Fibroblast of skin of left biceps (primary cell): ENCODE measurements at regions not wholly inside any gene's neighbourhood (a gene's known extent, or its start where the extent isn't known, plus 50 kb on each side); places are given as distances from the start of the nearest gene placed in this dataset.

ENCODE experiments used
- DNase-seq, 2 experiments: peaks; one replicate each; pipeline ENCODE4 v3.0.0-alpha.2; 2013; ENCODE audit warnings: low read depth in 2 of 2

GRCh38 chr22:27168681-27169080, 511.3 kb downstream of the MIAT start:
- no peak for DNase-seq

DNA sequence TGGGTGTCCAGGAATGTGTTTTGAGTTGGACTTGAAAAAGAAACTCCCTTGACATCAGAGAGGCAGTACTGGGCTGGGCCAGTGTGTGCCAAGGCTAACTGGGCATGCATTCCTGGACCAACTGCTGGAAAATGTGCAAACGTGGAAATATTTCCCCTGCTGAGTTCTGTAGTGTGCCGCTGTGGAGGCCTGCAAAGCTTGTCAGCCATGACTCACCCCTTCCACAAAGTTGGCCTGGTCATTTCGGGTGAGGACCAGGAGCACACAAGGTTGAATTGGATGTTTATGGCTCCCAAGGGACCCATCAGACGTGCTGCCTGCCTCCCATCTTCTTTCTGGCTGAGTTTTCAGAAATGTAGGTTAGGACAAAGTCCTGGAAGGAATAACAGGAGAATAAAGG, 513.1 kb downstream of the MIAT start:
- DNase-seq, result peak; percentile 73 to 74

GRCh38 chr22:27171212-27171611, 513.8 kb downstream of the MIAT start:
- no peak for DNase-seq

- no peak for DNase-seq
These were observed 516.1 kb downstream of the MIAT start for GRCh38 chr22:27173530-27173929.

DNA sequence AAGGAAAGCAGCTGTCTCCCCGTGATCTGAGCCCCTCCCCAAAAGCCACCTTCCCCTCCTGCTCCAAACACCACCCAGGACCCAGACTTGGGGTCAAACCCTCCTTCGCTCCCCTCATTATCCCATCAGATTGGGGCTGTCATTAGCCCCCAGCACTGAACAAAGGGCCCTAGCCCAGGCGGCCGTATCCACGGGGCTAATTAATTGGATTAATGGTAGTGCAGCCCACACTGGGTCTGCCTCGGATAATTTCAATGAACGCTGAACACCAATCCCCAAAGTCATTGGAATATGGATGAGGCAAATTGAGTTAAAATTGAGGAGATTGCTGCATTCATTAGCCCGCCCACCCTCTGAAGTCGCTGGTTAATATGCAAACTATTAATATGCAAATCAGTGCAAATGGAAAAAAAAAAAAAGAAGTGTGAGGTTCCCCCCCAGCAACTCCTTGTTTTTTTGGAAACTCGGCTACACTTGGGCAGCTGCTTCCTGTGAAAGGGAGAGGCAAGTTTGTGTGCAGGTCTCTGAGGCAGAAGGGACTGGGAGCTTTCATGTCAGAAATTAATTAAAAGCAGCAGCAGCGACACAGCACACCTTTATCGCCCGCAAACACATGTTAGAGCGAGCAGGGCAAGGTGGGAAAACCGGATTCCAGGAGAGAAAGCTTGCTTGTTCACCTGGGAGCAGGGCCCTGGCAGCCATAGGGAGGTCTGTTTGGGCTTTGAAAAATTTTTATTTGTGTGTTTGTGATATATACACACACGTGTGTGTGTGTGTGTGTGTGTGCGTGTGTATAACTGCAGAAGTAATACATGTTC, 517.8 kb downstream of the MIAT start:
- DNase-seq, result no peak

GRCh38 chr22:27175974-27176373, 518.6 kb downstream of the MIAT start:
- DNase-seq, result no peak

DNA sequence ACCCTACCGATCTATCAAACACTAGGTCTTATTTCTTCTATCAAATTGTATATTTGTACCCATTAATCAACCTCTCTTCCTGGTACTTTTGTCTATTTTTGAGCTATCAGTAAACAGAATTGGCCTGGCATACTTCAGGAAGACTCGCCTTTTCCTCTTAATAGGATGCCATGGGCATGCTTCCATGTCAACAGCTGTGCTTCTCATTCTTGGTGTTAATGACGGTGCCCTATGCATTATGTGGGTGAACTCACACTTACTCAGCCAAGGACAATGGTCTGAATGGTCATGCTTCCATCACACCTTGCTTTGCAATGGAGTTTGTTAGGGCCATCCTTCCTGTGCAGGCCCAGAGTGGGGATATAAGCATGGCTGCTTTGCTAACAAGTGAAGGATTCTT, 521.8 kb downstream of the MIAT start:
- DNase-seq, result no peak

DNA sequence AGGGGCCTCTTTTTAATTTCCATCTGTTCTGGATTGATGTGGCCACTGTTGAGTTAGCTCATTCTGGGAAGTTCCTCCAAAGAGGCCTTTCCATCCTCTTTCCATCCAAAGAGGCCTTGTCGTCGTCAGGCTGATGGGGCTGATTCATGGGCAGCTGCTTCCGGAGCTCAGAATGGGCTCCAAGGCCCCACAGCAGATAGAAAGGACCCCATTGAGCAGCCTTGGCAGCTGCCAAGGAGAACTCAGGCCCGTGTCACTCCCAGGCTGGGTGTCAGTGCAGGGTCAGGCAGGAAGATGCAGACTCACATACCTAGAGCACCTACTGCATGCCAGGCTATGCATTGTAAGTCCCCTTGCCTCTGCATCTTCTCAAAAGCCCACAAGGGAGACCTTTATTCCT, 524.1 kb downstream of the MIAT start:
- DNase-seq, result no peak

- DNase-seq, result no peak
These were observed 526.1 kb downstream of the MIAT start for GRCh38 chr22:27183474-27183873.

GRCh38 chr22:27185099-27185709, 527.8 kb downstream of the MIAT start:
- DNase-seq, result no peak

DNA sequence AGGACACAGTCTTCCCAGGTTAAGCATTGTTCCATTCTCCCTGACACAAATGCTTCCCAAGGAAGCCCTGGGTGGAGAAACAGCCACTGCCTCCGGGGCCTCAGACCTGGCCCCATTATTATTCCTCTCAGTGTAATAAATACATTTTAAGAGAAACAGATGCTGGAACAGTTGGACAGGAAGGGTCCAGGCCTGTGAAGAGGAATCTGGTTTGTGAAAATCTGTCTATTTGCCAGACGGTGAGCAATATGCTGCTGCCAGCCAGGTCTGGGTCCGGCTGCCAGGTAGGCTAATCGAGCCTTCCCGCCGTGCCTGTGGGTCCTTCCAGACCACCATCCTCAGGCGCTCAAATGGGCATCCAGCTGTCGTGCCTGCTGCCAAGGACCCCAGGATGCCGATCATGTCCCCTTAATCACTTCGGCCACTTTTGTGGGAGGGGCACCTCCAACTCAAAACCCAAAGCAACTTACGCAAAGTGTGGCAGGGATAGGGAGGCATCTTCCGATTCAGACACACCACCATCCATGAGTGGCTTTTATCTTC, 528.4 kb downstream of the MIAT start:
- no peak for DNase-seq

GRCh38 chr22:27186643-27187042, 529.3 kb downstream of the MIAT start:
- DNase-seq, result no peak

GRCh38 chr22:27192135-27192829, 534.9 kb downstream of the MIAT start:
- no peak for DNase-seq

GRCh38 chr22:27193215-27193614, 535.8 kb downstream of the MIAT start:
- DNase-seq, result no peak

GRCh38 chr22:27193636-27194035, 536.2 kb downstream of the MIAT start:
- no peak for DNase-seq

DNA sequence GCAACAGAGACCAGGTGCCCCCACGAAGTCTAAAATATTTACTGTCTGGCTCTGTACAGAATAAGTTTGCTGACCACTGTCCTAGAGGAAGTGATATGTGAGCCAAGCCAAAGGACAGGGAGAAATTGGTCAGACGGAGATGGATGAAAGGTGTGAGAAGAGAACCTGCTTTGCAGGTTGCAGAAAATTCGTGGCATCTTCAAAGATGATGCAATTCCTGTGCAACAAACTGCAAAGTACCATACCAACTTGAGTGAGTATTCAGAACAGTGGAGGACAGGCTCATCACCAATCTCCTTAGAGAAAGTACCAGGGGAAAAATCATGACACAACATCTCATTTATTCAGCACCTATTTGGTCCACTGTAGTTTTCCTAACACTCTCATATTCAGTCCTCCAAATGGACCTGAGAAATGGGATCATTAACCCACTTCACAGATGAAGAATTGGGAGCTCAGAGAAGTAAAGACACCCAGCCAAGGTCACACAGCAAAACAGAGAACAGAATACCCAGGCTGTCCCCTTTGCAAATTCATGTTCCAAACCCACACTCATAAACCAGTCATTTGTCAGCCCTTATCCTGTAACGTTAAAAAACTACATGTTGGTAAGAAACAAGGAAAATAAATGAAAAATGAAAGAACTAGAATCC, 536.8 kb downstream of the MIAT start:
- no peak for DNase-seq

- DNase-seq, result no peak
These were observed 537.7 kb downstream of the MIAT start for GRCh38 chr22:27195094-27195493.

DNA sequence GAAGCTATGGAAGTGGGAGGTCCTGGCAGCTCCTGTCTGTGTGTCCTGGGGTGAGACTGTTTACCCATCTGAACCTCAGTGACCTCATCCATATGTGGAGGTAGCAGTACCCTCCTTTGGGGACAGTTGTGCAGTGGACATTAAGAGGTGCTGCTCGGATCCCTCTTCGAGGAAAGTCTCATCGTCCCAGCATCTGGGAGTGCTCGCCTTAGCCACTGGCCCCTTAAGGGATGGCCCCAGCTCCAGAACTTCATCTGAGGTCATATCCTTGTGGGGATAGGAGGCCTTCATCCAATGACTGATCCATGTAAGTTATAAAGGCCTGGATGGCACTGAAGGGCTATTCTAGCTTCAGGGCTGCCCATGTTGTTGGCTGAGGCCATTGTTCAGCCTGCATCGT, 538.1 kb downstream of the MIAT start:
- no peak for DNase-seq

DNA sequence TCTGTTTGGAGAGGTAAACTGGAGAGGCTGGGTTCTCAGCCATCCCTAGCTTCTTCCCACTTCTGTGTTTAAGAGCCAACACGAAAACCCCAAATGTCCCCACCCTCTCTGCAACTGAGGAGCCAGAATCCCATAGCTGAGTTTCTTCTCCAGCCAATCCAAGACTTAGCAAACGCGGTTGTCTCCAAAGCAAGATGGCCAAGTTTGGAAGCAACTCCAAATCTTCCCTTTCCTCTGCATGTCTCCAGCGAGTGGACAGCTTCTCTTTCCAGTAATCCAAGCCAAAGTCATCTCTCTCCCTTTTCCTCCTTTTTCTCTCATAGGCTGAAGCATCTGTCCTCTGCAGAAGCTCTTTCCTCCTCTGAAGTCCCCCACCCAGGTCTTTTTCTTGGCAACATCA, 539.2 kb downstream of the MIAT start:
- DNase-seq, result no peak

DNA sequence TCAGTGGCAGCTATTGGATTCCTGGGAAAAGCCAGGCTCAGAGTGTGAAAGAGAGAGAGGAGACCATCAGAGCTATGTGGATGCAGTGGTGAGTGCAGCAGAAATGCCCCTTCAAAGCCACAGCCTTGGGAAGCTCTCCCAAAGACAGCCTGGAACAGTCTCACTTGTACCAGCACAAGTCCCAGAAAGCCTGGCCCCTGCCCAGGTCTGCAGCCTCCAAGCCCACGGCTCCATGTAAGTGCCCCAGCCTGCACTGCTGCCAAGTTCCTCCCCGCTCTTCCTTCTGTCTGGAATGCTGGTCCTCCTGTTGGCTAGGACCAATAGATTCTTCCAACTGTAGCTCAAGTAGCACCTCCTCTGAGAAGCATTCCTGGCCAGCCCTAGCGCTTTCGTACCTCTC, 539.7 kb downstream of the MIAT start:
- DNase-seq, result no peak

DNA sequence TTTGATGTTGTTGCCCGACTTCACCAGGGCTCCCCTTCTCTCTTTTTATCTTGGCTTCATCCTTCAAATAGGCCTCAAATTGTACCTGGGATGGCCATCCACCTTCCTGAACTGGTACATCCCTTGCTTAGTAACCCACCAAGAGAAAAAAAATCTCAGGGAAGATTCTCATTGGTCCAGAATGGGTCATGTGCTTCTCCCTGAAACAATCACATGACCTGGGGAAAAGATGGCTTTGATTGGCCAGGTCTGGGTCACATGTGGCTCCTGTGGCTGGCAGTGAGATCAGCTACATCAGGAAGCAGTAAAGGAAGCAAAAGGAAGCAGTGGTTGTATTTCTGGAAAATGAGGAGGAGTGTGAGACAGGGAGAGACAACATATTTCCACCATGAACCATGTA, 540.2 kb downstream of the MIAT start:
- DNase-seq, result no peak

GRCh38 chr22:27198518-27199035, 541.2 kb downstream of the MIAT start:
- DNase-seq, result no peak
